GM19324 (cell line): ENCODE measurements at regions not wholly inside any gene's neighbourhood (a gene's known extent, or its start where the extent isn't known, plus 50 kb on each side); places are given as distances from the start of the nearest gene placed in this dataset.
"Not testable (repeated sequence)": the region's sequence is repeated elsewhere in the genome, so short reads cannot be mapped to it uniquely, and the experiment has no call there.

Experiments used
- ATAC-seq: cut with Tn5 transposase; IDR thresholded peaks from one replicate; pipeline ENCODE4 v1.9.1; 2021; ENCODE audit warnings: mild to moderate bottlenecking, moderate library complexity; ENCODE audit not compliant: unreplicated experiment, low FRiP score

DNA sequence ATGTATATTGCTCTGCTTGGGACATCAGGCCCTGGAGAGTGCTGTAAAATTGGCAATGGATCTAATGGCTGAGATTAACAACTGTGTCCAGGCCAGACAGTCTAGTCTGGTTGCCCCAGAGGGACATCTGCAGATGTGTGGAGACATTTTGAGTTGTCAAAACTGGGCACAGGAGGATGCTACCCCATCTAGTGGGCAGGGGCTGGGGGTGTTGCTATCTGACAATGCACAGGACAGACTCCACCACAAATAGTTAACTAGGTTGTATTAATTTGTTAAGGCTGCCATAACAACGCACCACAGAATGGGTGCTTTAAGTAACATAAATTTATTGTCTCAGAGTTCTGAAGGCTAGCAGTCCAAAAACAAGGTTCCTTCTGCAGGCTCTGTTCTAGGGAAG is 302.5 kb upstream of the AMIGO2 start:
- no peak for ATAC-seq

DNA sequence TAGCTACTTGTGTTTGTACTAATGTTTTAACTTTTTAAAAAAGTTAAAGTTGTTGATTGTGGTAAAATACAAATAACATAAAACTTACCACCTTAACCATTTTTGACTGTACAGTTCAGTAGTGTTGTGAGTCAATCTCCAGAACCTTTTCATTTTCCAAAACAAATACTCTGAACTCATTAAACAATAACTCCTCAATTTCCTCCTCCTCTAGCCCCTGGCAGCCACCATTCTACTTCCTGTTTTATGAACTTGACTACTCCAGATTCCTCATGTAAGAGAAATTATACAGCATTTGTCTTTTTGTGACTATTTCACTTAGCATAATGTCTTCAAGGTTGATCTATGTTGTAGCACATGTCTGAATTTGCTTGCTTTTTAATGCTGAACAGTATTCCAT is 299.1 kb upstream of the AMIGO2 start:
- no peak for ATAC-seq

DNA sequence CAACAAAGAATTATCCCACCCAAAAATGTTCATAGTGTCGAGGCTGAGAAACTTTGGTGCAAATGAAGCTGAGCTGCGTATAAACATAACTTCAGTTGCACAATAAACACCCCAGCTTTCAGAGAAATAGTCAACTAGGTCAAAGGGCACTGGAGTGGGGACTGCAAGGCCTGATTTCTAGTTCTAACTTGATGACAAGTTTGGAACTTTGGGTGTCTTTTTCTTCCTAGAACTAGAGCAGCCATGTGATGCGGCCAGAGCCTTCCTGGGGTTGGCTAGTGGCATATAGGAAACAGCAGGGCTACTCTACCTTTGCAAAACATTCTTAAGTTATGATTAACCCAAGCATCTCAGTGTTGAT is 298.4 kb upstream of the AMIGO2 start:
- no peak for ATAC-seq

DNA sequence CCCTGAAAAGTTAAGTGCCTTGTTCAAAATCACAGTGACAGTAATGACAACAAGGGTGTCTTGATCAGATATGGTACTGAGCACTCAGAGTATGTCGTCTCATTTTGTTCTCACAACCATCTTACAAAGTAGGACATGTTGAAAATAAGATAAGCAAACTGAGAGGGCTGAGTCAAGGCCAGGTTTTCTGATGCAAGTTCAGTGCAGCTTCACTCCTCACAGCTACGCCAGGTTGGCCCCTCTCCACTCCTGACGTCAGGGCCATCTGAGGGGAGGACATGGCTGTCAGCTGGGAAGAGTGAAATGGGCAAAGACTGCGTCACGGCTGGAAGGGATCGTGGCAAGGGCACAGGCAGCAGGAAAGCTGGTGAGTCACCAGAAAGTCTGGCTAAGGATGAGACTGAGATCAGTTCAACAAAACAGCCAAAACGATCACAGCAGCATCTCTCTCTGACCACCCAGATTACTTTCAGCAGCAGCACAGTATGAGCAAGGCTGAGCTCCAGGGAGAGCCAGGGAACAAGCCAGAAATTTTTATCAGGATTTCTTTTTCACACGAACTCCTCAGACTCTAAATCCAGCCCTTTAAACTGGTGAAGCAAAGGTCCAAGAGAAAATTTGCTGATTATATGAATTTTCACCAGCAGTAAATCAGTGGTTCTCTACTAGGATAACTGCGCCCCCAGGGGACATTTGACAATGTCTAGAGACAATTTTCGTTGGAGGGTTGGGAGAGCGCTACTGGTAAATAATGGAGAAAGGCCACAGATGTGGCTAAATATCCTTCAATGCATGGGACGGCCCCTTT is 297.9 kb upstream of the AMIGO2 start:
- ATAC-seq: no peak

DNA sequence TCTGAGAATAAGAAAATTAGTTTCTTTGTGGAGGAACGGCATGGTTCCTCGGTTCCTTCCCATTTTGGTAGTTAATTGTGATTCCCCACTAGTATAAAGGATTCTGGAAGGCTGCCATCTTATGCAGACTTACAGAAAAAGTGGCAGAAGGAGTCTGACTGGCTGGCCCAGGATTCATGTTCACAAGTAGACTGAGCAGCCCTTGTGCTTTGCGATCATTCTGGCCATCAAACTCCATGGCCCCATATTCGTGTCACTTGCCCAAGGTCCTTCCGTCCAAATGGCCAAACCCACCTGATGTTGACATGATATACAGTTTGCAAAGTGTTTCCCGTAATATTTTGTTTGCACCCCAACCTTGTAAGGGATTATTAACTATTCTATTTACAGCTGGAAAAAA is 297.2 kb upstream of the AMIGO2 start:
- ATAC-seq: no peak

DNA sequence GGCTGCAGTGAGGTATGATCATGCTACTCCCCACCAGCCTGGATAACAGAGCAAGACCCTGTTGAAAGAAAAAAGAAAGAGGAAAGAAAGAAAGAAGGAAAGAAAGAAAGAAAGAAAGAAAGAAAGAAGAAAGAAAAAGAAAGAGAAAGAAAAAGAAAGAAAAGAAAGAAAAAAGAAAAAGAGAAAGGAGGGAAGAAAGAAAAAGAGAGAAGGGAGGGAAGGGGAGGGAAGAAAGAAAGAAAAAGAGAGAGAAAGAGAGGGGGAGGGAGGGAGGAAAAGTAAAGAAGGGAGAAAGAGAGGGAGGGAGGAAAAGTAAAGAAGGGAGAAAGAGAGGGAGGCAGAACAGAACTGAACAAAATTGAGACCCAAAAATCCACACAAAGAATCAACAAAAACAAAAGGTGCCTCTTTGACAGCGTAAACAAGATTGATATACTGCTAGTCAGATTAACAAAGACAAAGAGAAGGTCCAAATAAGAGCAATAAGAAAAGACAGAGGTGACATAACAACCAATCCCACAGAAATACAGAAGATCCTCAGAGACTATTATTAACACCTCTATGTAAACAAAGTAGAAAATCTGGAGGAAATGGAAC is 293.9 kb upstream of the AMIGO2 start:
- no peak for ATAC-seq

DNA sequence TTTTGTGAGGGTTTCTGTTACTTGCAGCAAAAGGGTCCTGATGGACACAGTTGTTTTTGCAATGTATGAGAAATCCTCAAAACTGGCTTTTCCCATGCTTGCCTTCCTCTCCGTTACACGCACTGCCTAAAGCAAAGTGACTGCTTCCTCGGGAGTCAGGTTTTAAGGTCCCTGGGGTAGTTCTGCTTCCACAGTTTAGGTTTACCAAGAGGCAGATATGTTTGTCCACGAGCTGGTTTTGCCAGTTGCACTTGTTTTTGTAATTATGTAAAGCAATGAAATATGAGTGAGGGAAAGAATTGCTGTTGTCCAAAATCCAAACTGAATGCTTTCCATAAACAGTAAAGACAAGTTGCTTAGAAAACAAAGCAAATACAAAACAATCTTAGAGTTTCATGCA is 290.7 kb upstream of the AMIGO2 start:
- ATAC-seq: no peak

DNA sequence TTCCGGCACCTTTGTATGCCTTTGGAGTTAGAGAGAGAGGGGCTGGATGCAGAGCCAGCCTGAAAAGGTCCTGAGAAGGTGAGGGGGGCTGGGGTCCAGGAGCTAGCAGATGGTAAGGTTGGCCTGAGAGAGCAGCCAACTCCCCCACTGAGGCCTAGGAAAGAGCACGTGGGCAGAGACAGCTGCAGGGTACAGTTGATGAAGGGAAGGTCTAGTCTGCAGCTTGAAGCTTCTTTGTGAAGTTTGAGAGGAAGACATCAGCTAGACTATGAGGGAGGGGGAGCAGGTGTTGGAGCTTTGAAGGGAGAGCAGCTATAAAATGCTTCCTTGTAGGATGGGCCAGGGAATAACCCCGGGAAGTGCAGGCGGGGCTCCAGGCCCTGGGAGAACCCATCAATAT is 289.3 kb upstream of the AMIGO2 start:
- no peak for ATAC-seq

DNA sequence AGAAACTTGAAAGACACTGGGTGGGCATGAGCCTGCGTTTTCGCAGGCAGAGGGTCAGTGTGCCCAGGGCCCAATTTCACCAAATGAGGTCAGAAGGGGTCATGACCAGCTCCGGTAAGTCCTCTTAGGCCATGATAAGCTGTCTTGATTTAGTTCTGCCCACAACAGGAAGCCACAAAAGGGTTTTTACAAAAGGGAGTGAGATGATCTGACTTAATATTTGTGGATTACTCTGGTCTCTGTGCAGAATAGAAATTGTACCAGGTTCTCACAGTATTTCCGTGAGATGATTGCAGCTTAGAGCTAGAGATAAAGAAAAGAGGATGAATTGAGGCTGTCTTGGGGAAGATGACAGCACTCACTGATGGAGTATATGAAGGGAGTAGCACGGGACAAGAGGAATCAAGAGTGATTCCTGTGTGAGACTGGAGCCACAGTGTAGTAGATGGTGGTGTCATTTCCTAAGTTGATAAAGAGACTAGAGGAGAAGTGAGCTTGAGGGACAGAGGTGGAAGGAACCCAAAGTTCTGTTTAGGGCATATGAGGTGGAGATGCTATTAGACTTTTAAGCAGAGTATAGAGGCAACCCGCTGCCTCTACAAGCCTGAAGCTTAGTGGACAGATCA is 288.3 kb upstream of the AMIGO2 start:
- ATAC-seq: no peak

DNA sequence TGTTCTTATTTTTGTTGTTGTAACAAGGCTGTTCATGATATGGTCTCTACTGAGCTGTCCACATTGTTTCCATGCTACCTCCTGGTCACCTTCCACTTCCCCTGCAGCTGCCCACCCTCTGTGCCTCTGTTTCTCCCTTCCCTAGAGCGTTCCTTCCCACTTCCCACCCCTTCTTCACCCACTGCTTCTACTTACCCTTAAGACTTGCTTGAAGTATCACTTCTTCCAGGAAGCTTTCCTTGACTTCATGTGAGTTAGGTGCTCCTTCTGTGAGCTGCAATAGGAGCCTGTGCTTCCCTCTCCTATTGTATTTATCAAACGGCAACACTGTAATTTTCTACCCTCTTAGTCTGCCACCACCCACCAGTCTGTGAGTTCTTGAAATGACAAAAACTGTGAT is 286.8 kb upstream of the AMIGO2 start:
- no peak for ATAC-seq

DNA sequence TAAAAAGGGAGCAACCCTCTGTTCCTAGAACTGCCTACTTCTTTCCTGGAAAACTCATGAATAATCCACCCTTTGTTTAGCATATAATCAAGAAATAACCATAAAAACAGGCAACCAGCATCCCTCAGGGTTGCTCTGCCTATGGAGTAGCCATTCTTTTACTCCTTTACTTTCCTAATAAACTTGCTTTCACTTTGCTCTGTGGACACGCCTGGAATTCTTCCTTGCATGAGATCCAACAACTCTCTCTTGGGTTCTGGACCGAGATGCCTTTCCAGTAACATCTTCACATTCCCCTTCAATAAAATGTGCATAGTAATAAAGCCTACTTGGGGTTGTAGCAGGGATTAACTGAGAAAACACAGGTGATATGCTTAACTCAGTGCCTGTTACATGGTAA is 286.4 kb upstream of the AMIGO2 start:
- ATAC-seq: no peak

DNA sequence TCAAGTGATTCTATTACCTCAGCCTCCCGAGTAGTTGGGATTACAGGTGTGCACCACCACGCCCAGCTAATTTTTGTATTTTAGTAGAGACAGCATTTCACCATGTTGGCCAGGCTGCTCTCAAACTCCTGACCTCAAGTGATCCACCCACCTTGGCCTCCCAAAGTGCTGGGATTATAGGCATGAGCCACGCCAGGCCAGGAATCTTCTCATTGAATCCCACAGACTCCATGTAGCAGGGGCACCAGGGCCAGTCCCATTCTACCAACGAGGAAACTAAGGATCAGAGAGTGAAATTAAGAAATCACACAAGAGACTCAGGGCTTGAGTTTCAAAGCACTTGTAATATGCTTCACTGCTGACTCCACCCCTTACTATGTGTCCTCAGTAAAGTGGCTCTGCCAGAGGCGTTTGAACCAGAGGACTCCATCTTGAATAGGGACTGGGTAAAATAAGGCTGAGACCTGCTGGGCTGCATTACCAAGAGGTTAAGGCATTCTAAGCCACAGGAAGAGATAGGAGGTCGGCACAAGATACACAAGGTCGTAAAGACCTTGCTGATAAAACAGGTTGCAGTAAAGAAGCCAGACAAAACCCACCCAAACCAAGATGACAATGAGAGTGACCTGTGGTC is 285.8 kb upstream of the AMIGO2 start:
- not testable (repeated sequence) for ATAC-seq

DNA sequence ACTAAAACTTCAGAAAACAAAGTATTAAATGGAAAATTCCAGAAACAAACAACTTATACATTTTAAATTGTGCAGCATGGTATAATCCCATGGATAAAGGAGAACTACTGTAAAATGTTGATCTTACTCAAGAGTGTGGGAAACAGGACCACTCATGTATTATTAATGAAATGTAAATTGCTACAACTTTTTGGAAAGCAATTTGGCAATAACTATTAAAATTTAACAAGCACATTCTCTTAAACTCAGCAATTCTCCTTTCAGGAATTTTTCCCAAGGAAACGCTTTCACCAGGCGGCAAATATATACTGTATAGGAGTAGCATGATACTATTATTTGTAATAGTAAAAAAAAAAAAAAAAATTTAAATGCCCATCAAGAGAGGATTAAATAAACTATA is 284.5 kb upstream of the AMIGO2 start:
- no peak for ATAC-seq

DNA sequence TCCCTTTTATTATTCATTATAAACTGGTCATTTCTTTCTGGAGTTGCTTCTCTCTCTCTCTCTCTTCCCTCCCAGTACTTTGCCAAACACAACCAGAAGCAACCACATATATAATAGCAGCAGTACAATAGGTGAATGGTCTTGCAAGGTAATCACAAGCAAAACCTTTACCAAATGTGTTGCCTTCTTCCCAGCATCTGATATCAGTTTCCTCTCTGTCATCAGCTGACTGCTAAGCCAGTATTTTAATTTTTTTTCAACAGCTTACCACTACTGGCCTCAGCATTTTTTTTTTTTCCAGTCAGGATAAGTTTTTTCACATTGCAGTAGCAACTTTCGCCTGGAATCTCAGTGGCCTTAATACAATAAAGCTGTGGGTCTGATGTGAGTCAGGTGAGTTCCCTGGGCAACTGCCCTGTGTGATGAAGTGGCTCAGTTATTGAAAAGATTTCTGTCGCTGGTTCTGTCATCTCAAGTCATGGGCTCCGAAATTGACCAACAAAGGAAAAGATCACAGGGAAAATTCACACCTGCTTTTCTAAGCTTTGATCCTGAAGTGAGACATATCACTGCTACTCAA is 282.5 kb upstream of the AMIGO2 start:
- ATAC-seq: no peak

DNA sequence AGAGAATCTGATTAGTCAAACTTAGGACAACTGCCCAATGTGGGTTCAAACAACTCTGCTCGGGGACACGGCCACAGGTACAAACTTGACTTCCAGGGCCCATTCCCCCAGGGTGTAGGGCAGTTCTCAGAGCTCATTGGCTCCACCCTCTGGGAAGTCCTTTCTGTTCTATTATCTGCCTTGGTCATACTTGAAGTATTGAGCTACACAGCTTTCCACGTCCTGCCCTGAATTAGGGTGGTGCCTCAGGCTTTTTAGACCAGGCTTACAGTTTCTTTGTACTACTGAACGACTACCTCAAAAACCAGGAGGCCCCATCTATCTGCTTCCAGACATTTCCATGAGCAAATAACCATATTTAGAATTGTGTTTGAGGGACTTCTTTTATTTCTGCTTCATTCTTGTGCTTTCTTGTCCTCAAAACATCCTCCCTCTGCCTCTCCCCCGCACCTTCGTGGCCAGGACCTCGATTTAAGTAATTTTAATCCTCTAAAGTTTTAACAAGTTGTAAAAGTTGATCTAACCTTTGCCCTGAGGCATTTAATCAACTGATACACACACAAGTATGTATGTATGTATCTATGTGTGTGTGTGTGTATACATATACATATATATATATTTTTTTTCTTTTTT is 281.7 kb upstream of the AMIGO2 start:
- ATAC-seq: peak; percentile 83

DNA sequence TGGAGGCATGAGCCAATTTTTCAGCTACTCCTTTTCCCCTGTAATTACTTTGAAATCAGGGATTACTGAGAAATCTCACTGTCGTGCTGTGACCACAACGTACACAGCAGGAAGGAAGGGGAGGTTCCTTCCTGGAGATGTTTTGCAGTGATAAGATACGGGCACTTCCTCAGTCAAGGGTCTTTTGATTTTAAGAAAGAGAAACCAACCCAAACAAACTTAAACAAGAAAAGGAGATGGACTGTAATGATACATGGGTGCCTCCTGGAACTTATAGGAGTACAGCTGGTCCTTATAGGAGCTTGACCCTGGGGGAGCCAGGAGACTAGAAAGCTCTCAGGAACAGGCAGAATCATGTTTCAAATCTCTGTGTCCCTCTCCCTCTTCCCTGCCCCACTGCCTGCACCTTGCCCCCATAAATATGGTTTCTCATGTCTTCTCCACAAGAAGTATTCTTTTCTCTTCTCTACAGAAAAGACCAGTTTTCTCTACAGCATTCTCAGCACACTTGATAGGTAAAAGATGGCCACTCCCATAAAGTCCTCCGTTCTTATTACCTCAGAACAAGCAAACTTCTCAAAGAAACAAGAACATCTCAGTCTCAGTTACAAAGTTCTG is 281.1 kb upstream of the AMIGO2 start:
- ATAC-seq: peak; percentile 29

DNA sequence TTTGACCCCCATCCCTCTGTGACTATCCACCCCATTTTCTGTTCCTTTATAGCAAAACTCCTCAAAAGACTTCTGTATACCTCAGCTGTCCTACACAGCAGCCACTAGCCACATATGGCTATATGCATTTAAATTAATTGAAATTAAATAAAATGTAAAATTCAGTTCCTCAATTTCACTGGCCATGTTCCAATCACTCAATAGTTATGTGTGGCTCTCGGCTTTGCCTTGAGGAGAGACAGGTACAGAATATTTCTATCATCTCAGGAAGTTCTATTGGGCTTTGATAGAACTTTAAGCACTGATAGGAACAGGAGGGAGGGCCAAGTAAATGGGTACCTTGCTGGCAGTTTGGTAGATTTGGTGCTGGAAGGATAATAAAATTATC is 280.3 kb upstream of the AMIGO2 start:
- ATAC-seq: no peak

DNA sequence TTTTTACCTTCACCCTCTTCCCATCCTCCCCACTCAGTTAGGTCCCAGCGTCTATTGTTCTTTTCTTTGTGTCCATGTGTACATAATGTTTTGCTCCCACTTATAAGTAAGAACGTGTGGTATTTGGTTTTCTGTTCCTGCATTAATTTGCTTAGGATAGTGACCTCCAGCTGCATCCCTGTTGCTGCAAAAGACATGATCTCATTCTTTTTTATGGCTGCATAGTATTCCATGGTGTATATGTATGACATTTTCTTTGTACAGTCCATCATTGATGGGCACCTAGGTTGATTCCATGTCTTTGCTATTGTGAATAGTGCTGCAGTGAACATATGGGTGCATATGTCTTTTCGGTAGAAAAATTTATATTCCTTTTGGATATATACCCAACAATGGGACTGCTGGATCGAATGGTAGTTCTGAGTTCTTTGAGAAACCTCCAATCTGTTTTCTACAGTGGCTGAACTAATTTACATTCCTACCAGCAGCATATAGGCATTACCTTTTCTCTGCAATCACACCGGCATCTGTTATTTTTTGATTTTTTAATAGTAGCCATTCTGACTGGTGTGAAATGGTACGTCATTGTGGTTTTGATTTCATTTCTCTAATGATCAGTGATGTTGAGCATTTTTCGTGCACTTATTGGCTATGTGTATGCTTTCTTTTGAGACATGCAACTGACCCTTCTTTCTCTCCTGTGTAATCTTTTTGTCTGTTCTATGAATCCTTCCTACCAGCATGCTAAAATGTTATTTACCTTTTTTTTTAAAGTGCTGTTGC is 279.7 kb upstream of the AMIGO2 start:
- no peak for ATAC-seq

DNA sequence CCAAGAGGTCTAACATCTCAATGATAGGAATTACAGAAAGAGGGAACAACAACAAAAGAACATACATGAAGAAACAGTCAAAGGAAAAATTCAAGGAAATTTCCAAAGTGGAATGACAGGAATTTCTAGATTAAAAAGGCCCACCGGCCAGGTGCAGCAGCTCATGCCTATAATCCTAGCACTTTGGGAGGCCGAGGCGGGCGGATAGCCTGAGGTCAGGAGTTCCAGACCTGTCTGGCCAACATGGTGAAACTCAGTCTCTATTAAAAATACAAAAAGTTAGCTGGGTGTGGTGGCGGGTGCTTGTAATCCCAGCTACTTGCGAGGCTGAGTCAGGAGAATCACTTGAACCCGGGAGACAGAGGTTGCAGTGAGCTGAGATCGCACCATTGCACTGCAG is 277.2 kb upstream of the AMIGO2 start:
- ATAC-seq: not testable (repeated sequence)
